Mammary epithelial cell (primary cell): ENCODE measurements at regions not wholly inside any gene's neighbourhood (a gene's known extent, or its start where the extent isn't known, plus 50 kb on each side); places are given as distances from the start of the nearest gene placed in this dataset.

Experiments used
- CTCF ChIP-seq, 2 donors: IDR thresholded peaks in 1 of 2; conservative IDR thresholded peaks in 1 of 2; 2 replicates each; pipeline ENCODE4 v1.5.1; 2011 to 2012; ENCODE audit warnings: inconsistent platforms in 2 of 2, low read length in 2 of 2, mild to moderate bottlenecking in 2 of 2, control low read depth in 1 of 2, low read depth in 1 of 2; ENCODE audit not compliant: insufficient read depth in 1 of 2; ENCODE audit errors: extremely low read depth in 1 of 2
- EZH2 ChIP-seq: IDR thresholded peaks from 2 replicates; pipeline ENCODE4 v1.6.1; 2012; ENCODE audit warnings: low read length, inconsistent platforms, borderline replicate concordance

GRCh38 chr4:159881158-159881557 is 778.3 kb downstream of the RAPGEF2 start:
- no peak for TF ChIP-seq CTCF (conservative IDR thresholded peaks at IDR 0.05 in 1 of 2, IDR thresholded peaks at IDR 0.05 in 1 of 2; ENCODE audit: extremely low read depth in 1 of 2, insufficient read depth in 1 of 2, low read depth in 1 of 2, low read length in 2 of 2)
- no peak for TF ChIP-seq EZH2
